K562 (cell line): ENCODE measurements at regions not wholly inside any gene's neighbourhood (a gene's known extent, or its start where the extent isn't known, plus 50 kb on each side); places are given as distances from the start of the nearest gene placed in this dataset.
A peak's percentile ranks its signal among the peaks of the same experiment; 100 is the strongest.

Experiments
- ATAC-seq: fragments of 200-7000 bp; cut with Tn5 transposase; 3 replicates; pipeline ENCODE4 v1.9.1; 2020; ENCODE audit warnings: moderate library complexity
- BruUV-seq: library from RNA; stranded (reverse); fragments of 400-500 nt; replicated peaks from 2 replicates; lab custom pipeline; 2021; lab: Mats Ljungman, UMichigan
- CTCF ChIA-PET: fragments of 300-600 bp; formaldehyde crosslinking; extraction: SDS; loops from one replicate; lab custom pipeline; 2021; ENCODE audit warnings: low intra/inter-chr PET ratio; lab: Yijun Ruan, JAX
- POLR2A ChIA-PET: fragments of 300-600, 350-650 bp; sonication (Branson Sonifier 250); formaldehyde crosslinking; extraction: SDS; loops from one replicate; lab custom pipeline; 2021; ENCODE audit warnings: antibody characterized with exemption, inconsistent platforms; lab: Yijun Ruan, JAX
- DNase-seq, 4 experiments: peaks; one replicate each; pipeline versions ENCODE4 v3.0.0 to v3.0.0-alpha.2; 2011 to 2018; ENCODE audit warnings: low spot score in 3 of 4, mixed read lengths in 3 of 4; ENCODE audit errors: extremely low read depth in 1 of 4
- FAIRE-seq: peaks from 2 replicates; lab custom pipeline; 2011; peaks lifted over from hg19 to GRCh38; lab: Jason Lieb, UNC
- H2AFZ ChIP-seq: 2 replicates; pipeline ENCODE4 v1.6.0; 2011; ENCODE audit warnings: low read depth, low read length, control low read depth, inconsistent platforms
- H3K27ac ChIP-seq: fragments of 200-600 bp; 3 replicates; pipeline ENCODE4 v1.8.0; 2011; ENCODE audit warnings: low read depth, mild to moderate bottlenecking, control low read depth, inconsistent platforms, low read length, moderate library complexity, mixed read lengths; ENCODE audit errors: extremely low read depth
- H3K27me3 ChIP-seq, 2 experiments: fragments of 300-600 bp in 1 of 2; 2 replicates in 1 of 2; 3 replicates in 1 of 2; pipeline versions ENCODE4 v1.6.0 to v1.8.0; 2011; ENCODE audit warnings: inconsistent platforms in 2 of 2, low read length in 2 of 2, mild to moderate bottlenecking in 1 of 2, mixed read lengths in 1 of 2, moderate library complexity in 1 of 2; ENCODE audit not compliant: control insufficient read depth in 2 of 2, insufficient read depth in 2 of 2
- H3K36me3 ChIP-seq: fragments of 300-600 bp; 3 replicates; pipeline ENCODE4 v1.8.0; 2011; ENCODE audit warnings: mild to moderate bottlenecking, low read length, inconsistent platforms; ENCODE audit not compliant: control insufficient read depth, insufficient read depth
- H3K4me1 ChIP-seq, 2 experiments: fragments of 200-600 bp in 1 of 2; replicated peaks in 1 of 2; 2 replicates in 1 of 2; 3 replicates in 1 of 2; pipeline versions ENCODE4 v1.5.1 to v1.8.0; 2011; ENCODE audit warnings: inconsistent platforms in 2 of 2, low read length in 2 of 2, mild to moderate bottlenecking in 1 of 2, mixed read lengths in 1 of 2, moderate library complexity in 1 of 2; ENCODE audit not compliant: control insufficient read depth in 2 of 2, insufficient read depth in 2 of 2
- H3K4me2 ChIP-seq: 2 replicates; pipeline ENCODE4 v1.6.1; 2011; ENCODE audit warnings: low read length, control low read depth, inconsistent platforms, mixed read lengths; ENCODE audit not compliant: insufficient read depth
- H3K4me3 ChIP-seq: fragments of 200-600 bp; sonication (generic), shearing (Covaris generic); 2 replicates; pipeline ENCODE4 v1.5.1; 2016; ENCODE audit warnings: control low read depth, inconsistent platforms
- H3K79me2 ChIP-seq: fragments of 200-600 bp; 3 replicates; pipeline ENCODE4 v1.8.0; 2011; ENCODE audit warnings: low read length, inconsistent platforms; ENCODE audit not compliant: control insufficient read depth, insufficient read depth
- H3K9ac ChIP-seq, 2 experiments: 2 replicates each; pipeline versions ENCODE4 v1.6.0 to v1.6.1; 2011; ENCODE audit warnings: low read depth in 2 of 2, low read length in 2 of 2, control low read depth in 1 of 2, inconsistent platforms in 1 of 2, mild to moderate bottlenecking in 1 of 2, mixed read lengths in 1 of 2; ENCODE audit not compliant: insufficient read depth in 1 of 2
- H3K9me1 ChIP-seq: one replicate; pipeline ENCODE4 v1.6.0; 2011; ENCODE audit warnings: inconsistent platforms, mild to moderate bottlenecking, low read length, moderate library complexity; ENCODE audit not compliant: control insufficient read depth, insufficient read depth
- H3K9me3 ChIP-seq: replicated peaks from 2 replicates; pipeline ENCODE4 v1.5.1; 2011; ENCODE audit warnings: low read depth, low read length, inconsistent platforms; ENCODE audit not compliant: control insufficient read depth, insufficient read depth
- H4K20me1 ChIP-seq: replicated peaks from 2 replicates; pipeline ENCODE4 v1.6.1; 2011; ENCODE audit warnings: low read length, inconsistent platforms, mixed read lengths; ENCODE audit not compliant: control insufficient read depth, insufficient read depth
- MAFK ChIP-seq: IDR thresholded peaks from 2 replicates; pipeline ENCODE4 v1.6.1; 2011; ENCODE audit warnings: low read length, improper control_type of control experiment
- NFIX ChIP-seq: fragments of 250-450 bp; sonication (Bioruptor Pico); IDR thresholded peaks from 2 replicates; pipeline ENCODE4 v1.4.0; 2020; ENCODE audit warnings: low read depth, mild to moderate bottlenecking, moderate library complexity
- WGBS: fragments of 100-300 bp; shearing (Covaris generic); methylation state at CpG from one replicate; pipeline ENCODE4 v1.1.6; 2016; ENCODE audit warnings: low coverage, mixed read lengths; ENCODE audit not compliant: insufficient coverage; ENCODE audit errors: missing lambda C conversion rate; 5-methylcytosine and 5-hydroxymethylcytosine counted together
- in situ Hi-C: fragments of 300-500 bp; cut with MboI; formaldehyde crosslinking; loops from 4 replicates; pipeline ENCODE4 v1.15.0; 2018; ENCODE audit warnings: inconsistent platforms, mixed read lengths
- intact Hi-C: fragments of 100-400 bp; cut with micrococcal nuclease; formaldehyde crosslinking; loops from 2 replicates; pipeline ENCODE4 v1.14.2; 2022
- TF ChIP-seq, protein P1 (sequence below): fragments of 250-450 bp; sonication (Bioruptor Pico); IDR thresholded peaks from 2 replicates; pipeline ENCODE4 v1.8.0; 2022; ENCODE audit warnings: inconsistent platforms

DNA sequence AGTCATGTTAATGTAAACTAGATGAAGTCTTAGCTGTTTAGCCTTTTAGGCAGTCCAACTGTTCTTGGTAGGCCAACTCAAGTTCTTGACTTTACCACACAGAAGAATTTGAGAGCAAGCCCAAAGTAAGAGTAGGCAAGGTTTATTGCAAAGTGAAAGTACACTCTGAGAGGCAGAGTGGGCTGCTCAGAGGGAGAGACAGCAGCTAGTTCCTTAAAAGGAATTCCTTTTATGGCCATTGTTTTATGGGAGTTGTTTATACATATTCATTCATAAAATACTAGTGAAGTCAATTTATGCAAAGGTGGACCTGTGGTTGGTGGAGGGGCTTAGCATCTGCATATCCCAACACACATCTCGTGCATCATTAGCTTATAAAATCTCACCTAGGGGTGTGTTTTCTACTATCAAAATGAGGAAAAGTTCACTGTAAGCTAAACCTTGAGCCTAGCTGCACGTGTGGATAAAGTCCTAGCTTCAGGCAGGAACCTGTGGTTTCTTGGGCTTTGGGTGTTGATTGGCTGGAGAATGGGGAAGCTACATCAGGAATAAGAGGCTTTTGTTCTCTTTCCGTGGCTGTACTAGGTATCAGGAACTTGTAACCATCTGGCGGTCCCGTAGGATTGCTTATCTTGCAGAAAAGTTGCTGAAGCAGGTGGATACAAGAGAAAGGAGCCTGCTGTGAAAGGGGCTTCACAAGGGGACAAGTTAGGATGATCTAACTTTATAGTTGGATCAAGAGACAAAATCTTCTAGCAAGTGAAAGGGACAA, 110.4 kb upstream of the GULP1 start:
- TF ChIP-seq NFIX (CRISPR knock-in tag) (no peak), MAFK (0 out of 2 replicates have a peak, but pooled peaks have one; percentile 8)
- TF ChIP-seq, protein P1, sequence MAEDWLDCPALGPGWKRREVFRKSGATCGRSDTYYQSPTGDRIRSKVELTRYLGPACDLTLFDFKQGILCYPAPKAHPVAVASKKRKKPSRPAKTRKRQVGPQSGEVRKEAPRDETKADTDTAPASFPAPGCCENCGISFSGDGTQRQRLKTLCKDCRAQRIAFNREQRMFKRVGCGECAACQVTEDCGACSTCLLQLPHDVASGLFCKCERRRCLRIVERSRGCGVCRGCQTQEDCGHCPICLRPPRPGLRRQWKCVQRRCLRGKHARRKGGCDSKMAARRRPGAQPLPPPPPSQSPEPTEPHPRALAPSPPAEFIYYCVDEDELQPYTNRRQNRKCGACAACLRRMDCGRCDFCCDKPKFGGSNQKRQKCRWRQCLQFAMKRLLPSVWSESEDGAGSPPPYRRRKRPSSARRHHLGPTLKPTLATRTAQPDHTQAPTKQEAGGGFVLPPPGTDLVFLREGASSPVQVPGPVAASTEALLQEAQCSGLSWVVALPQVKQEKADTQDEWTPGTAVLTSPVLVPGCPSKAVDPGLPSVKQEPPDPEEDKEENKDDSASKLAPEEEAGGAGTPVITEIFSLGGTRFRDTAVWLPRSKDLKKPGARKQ: no peak
- Histone ChIP-seq H4K20me1 (no peaks in the 10 kb centered on the region), H3K79me2 (no peaks in the 10 kb centered on the region), H3K9ac (no peak overlapping the region), H3K27ac (no peak overlapping the region), H3K4me1 (no peaks in the 10 kb centered on the region), H3K27me3 (no peaks in the 10 kb centered on the region), H3K4me2 (no peak overlapping the region; the same call in 1 of the 2 replicates), H3K36me3 (no peaks in the 10 kb centered on the region), H3K9me1 (no peaks in the 10 kb centered on the region), H2AFZ (peak overlapping the region; percentile 40; the same call in 1 of the 2 replicates), H3K4me3 (no peak overlapping the region), H3K9me3 (no peaks in the 10 kb centered on the region)
- ATAC-seq (no peak), DNase-seq (no peak), FAIRE-seq (no peak)
- POLR2A ChIA-PET: interaction anchor here (0.5 kb wide), 1 partner anchor 41 kb away, joined by 3 read pairs; no protein-coding TSS in a partner anchor
- 4% methylated on average over 5 of the region's 5 CpGs for WGBS
- CTCF ChIA-PET: no interaction called here
- no TSS peak for BruUV-seq
- in situ Hi-C loops (no loop called here), intact Hi-C loops (no loop called here)
